ENCODE measurements at regions not wholly inside any gene's neighbourhood (a gene's known extent, or its start where the extent isn't known, plus 50 kb on each side); places are given as distances from the start of the nearest gene placed in this dataset.

DNA sequence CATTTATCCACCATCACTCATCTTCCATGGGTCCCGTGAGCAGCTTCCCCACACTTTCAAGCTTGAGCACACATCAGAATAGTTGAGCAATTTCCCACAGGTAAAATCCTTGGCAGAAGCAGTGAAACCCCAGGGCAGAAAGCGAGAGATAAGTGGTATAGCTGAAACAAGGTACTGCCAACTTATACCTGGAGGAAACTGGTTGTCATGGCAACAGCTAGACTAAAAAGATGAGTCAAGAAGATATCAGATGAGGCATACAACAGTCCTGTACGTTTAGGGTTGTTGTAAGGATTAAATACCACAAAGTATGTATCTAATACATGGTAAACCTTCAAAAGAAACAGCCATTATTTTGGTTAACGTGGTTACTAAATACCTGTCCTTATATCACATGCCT, 66.9 kb upstream of the PHOX2B start:
- no peaks in the 10 kb centered on the region for H3K9me1 ChIP-seq (replicated peaks; ENCODE audit: control insufficient read depth, extremely low read depth, insufficient read depth, low read length)
- no TSS peak for BruUV-seq (replicated peaks)
- H3K4me1 ChIP-seq (ENCODE audit: control insufficient read depth, extremely low read depth, insufficient read depth, low read length): no peaks in the 10 kb centered on the region
- ChIA-PET POLR2A (no interaction called here), CTCF (interaction anchor here (0.6 to 1.4 kb wide), 4 partner anchors 20 to 535 kb away, joined by 3 to 8 read pairs (median 4); no protein-coding TSS in a partner anchor)
- no peak overlapping the region for H3K4me2 ChIP-seq (ENCODE audit: insufficient read depth, low read length)
- H3K79me2 ChIP-seq (ENCODE audit: control insufficient read depth, insufficient read depth, low read length): no peaks in the 10 kb centered on the region
- no peaks in the 10 kb centered on the region for H3K9me3 ChIP-seq (replicated peaks; ENCODE audit: control insufficient read depth, insufficient read depth, low read length)
- intact Hi-C loops (cut with micrococcal nuclease) (no loop called here), dilution Hi-C loops (cut with MboI; ENCODE audit: extremely low pct_ligation_motif_present, low sequenced_read_pairs) (no loop called here)
- H2AFZ ChIP-seq (ENCODE audit: low read depth, low read length): no peak overlapping the region
- peaks cover 5 to 14% of the 10 kb centered on the region in 2 experiments for H3K27me3 ChIP-seq (ENCODE audit: control insufficient read depth in 2 of 2, insufficient read depth in 2 of 2, low read length in 2 of 2)
- no peak for DNase-seq (ENCODE audit: low read depth, low spot score)
- no peaks in the 10 kb centered on the region for H3K36me3 ChIP-seq (ENCODE audit: control insufficient read depth in 2 of 2, extremely low read depth in 1 of 2, insufficient read depth in 2 of 2, low read length in 2 of 2)
- TF ChIP-seq GATA2 (IDR thresholded peaks at IDR 0.05; ENCODE audit: insufficient read depth, insufficient read length, low read depth, low read length): no peak
- no peak for TF ChIP-seq MAX (IDR thresholded peaks at IDR 0.05; ENCODE audit: insufficient read depth, insufficient read length)
- TF ChIP-seq, protein P1, sequence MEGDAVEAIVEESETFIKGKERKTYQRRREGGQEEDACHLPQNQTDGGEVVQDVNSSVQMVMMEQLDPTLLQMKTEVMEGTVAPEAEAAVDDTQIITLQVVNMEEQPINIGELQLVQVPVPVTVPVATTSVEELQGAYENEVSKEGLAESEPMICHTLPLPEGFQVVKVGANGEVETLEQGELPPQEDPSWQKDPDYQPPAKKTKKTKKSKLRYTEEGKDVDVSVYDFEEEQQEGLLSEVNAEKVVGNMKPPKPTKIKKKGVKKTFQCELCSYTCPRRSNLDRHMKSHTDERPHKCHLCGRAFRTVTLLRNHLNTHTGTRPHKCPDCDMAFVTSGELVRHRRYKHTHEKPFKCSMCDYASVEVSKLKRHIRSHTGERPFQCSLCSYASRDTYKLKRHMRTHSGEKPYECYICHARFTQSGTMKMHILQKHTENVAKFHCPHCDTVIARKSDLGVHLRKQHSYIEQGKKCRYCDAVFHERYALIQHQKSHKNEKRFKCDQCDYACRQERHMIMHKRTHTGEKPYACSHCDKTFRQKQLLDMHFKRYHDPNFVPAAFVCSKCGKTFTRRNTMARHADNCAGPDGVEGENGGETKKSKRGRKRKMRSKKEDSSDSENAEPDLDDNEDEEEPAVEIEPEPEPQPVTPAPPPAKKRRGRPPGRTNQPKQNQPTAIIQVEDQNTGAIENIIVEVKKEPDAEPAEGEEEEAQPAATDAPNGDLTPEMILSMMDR (IDR thresholded peaks at IDR 0.05; ENCODE audit: extremely low read depth in 1 of 2, insufficient read depth in 1 of 2, low read depth in 1 of 2, low read length in 2 of 2): no peak
- no peak for TF ChIP-seq EZH2 (IDR thresholded peaks at IDR 0.05; ENCODE audit: borderline replicate concordance, low read depth, low read length, severe bottlenecking)
- TF ChIP-seq FOS (IDR thresholded peaks at IDR 0.05; ENCODE audit: borderline replicate concordance, insufficient read depth, low read length): no peak
- no peak for TF ChIP-seq MYC (IDR thresholded peaks at IDR 0.05; ENCODE audit: low read depth, low read length)
- TF ChIP-seq JUN (IDR thresholded peaks at IDR 0.05; ENCODE audit: borderline replicate concordance, insufficient read depth, insufficient read length, low read depth): no peak
- TF ChIP-seq POLR2AphosphoS5 (IDR thresholded peaks at IDR 0.05; ENCODE audit: insufficient read depth, low read depth, low read length): no peak
- TF ChIP-seq POLR2A (IDR thresholded peaks at IDR 0.05; ENCODE audit: low read depth, low read length): no peak
- no peak overlapping the region for H3K4me3 ChIP-seq (replicated peaks in 1 of 3; ENCODE audit: insufficient read depth in 1 of 3, low read depth in 1 of 3, low read length in 3 of 3)
- H3K9ac ChIP-seq (replicated peaks; ENCODE audit: extremely low read depth, insufficient read depth, low read length): no peak overlapping the region
- H3K27ac ChIP-seq (ENCODE audit: insufficient read depth, low read depth, low read length): no peak overlapping the region
- FAIRE-seq: no peak
- H4K20me1 ChIP-seq (replicated peaks; ENCODE audit: control insufficient read depth, extremely low read depth, insufficient read depth, low read length): no peaks in the 10 kb centered on the region
